H9 (cell line): ENCODE measurements at regions not wholly inside any gene's neighbourhood (a gene's known extent, or its start where the extent isn't known, plus 50 kb on each side); places are given as distances from the start of the nearest gene placed in this dataset.

Experiments used
- DNase-seq: peaks from one replicate; pipeline ENCODE4 v3.0.0-alpha.2; 2017
- H2AFZ ChIP-seq: one replicate; pipeline ENCODE4 v1.6.1; 2013; ENCODE audit warnings: mild to moderate bottlenecking, low read length, control low read depth, moderate library complexity
- H2AK5ac ChIP-seq: 2 replicates; pipeline ENCODE4 v1.6.1; 2013; ENCODE audit warnings: low read length, control low read depth, mixed read lengths; ENCODE audit not compliant: insufficient read length
- H2BK120ac ChIP-seq: one replicate; pipeline ENCODE4 v1.6.1; 2013; ENCODE audit warnings: low read depth, mild to moderate bottlenecking, low read length, control low read depth, inconsistent platforms; ENCODE audit not compliant: poor library complexity, severe bottlenecking
- H2BK12ac ChIP-seq: 2 replicates; pipeline ENCODE4 v1.6.1; 2013; ENCODE audit warnings: low read length, control low read depth, mixed read lengths, low read depth; ENCODE audit not compliant: insufficient read length
- H2BK15ac ChIP-seq: 2 replicates; pipeline ENCODE4 v1.6.1; 2013; ENCODE audit warnings: low read depth, low read length, control low read depth
- H2BK20ac ChIP-seq: one replicate; pipeline ENCODE4 v1.6.1; 2013; ENCODE audit warnings: low read depth, mild to moderate bottlenecking, low read length, control low read depth, inconsistent platforms; ENCODE audit not compliant: poor library complexity, severe bottlenecking
- H2BK5ac ChIP-seq: 2 replicates; pipeline ENCODE4 v1.6.1; 2013; ENCODE audit warnings: low read length, control low read depth, mixed read lengths; ENCODE audit not compliant: insufficient read length
- H3K14ac ChIP-seq: 2 replicates; pipeline ENCODE4 v1.6.1; 2013; ENCODE audit warnings: low read length, control low read depth; ENCODE audit not compliant: insufficient read depth
- H3K18ac ChIP-seq: 2 replicates; pipeline ENCODE4 v1.6.1; 2013; ENCODE audit warnings: low read depth, mild to moderate bottlenecking, mixed read lengths, low read length, control low read depth; ENCODE audit not compliant: insufficient read length
- H3K23ac ChIP-seq: 2 replicates; pipeline ENCODE4 v1.6.1; 2013; ENCODE audit warnings: low read length, control low read depth, mixed read lengths, low read depth; ENCODE audit not compliant: insufficient read length
- H3K23me2 ChIP-seq: 2 replicates; pipeline ENCODE4 v1.6.1; 2013; ENCODE audit warnings: low read depth, mild to moderate bottlenecking, mixed read lengths, low read length, control low read depth; ENCODE audit not compliant: insufficient read length, poor library complexity, severe bottlenecking
- H3K27ac ChIP-seq: 2 replicates; pipeline ENCODE4 v1.5.1; 2013; ENCODE audit warnings: low read length, control low read depth, mixed read lengths, low read depth; ENCODE audit not compliant: insufficient read length
- H3K27me3 ChIP-seq: 2 replicates; pipeline ENCODE4 v1.6.1; 2013; ENCODE audit warnings: low read length, control low read depth, inconsistent platforms; ENCODE audit not compliant: insufficient read depth
- H3K4ac ChIP-seq: 2 replicates; pipeline ENCODE4 v1.6.1; 2013; ENCODE audit warnings: low read depth, mild to moderate bottlenecking, control low read depth, inconsistent platforms, low read length, moderate library complexity
- H3K4me1 ChIP-seq: 2 replicates; pipeline ENCODE4 v1.6.1; 2013; ENCODE audit warnings: low read length, control low read depth, inconsistent platforms; ENCODE audit not compliant: insufficient read depth
- H3K4me2 ChIP-seq: 2 replicates; pipeline ENCODE4 v1.6.1; 2013; ENCODE audit warnings: low read length, control low read depth, mixed read lengths; ENCODE audit not compliant: insufficient read length, insufficient read depth
- H3K56ac ChIP-seq: 2 replicates; pipeline ENCODE4 v1.6.1; 2013; ENCODE audit warnings: low read depth, mild to moderate bottlenecking, mixed read lengths, low read length, control low read depth; ENCODE audit not compliant: insufficient read length
- H3K79me1 ChIP-seq: 2 replicates; pipeline ENCODE4 v1.6.1; 2013; ENCODE audit warnings: low read depth, mild to moderate bottlenecking, moderate library complexity, low read length, control low read depth, inconsistent platforms; ENCODE audit not compliant: insufficient read depth, poor library complexity, severe bottlenecking
- H3K79me2 ChIP-seq: 2 replicates; pipeline ENCODE4 v1.6.1; 2013; ENCODE audit warnings: low read length, control low read depth, inconsistent platforms; ENCODE audit not compliant: insufficient read depth
- H3K9ac ChIP-seq: 2 replicates; pipeline ENCODE4 v1.6.1; 2013; ENCODE audit warnings: low read length, control low read depth, mixed read lengths; ENCODE audit not compliant: insufficient read length; ENCODE audit errors: extremely low read depth
- H3K9me3 ChIP-seq: one replicate; pipeline ENCODE4 v1.6.1; 2013; ENCODE audit warnings: low read depth, low read length, inconsistent platforms; ENCODE audit not compliant: control insufficient read depth
- H3T11ph ChIP-seq: one replicate; pipeline ENCODE4 v1.6.1; 2013; ENCODE audit warnings: mild to moderate bottlenecking, low read length, control low read depth, inconsistent platforms
- H4K20me1 ChIP-seq: one replicate; pipeline ENCODE4 v1.6.1; 2013; ENCODE audit not compliant: control insufficient read depth, insufficient read length, insufficient read depth
- H4K5ac ChIP-seq: 2 replicates; pipeline ENCODE4 v1.6.1; 2013; ENCODE audit warnings: low read depth, mild to moderate bottlenecking, mixed read lengths, low read length, control low read depth; ENCODE audit not compliant: insufficient read length
- H4K8ac ChIP-seq: replicated peaks from 2 replicates; pipeline ENCODE4 v1.6.1; 2013; ENCODE audit warnings: low read length, control low read depth, mixed read lengths, low read depth; ENCODE audit not compliant: insufficient read length
- H4K91ac ChIP-seq: 2 replicates; pipeline ENCODE4 v1.6.1; 2013; ENCODE audit warnings: low read depth, mild to moderate bottlenecking, moderate library complexity, mixed read lengths, low read length, control low read depth; ENCODE audit not compliant: insufficient read length
- H3K27ac Mint-ChIP-seq, 3 experiments: 2 replicates in 2 of 3; 3 replicates in 1 of 3; pipeline ENCODE4 v1.8.0; 2020 to 2021; ENCODE audit warnings: mixed read lengths in 3 of 3, mild to moderate bottlenecking in 1 of 3, moderate library complexity in 1 of 3
- H3K27me3 Mint-ChIP-seq: 2 replicates; pipeline ENCODE4 v1.8.0; 2021; ENCODE audit warnings: low read depth, mild to moderate bottlenecking, moderate library complexity, mixed read lengths
- H3K36me3 Mint-ChIP-seq, 3 experiments: 2 replicates in 2 of 3; 3 replicates in 1 of 3; pipeline ENCODE4 v1.8.0; 2020 to 2021; ENCODE audit warnings: low read depth in 3 of 3, mixed read lengths in 3 of 3; ENCODE audit not compliant: insufficient read depth in 1 of 3
- H3K4me1 Mint-ChIP-seq, 2 experiments: 2 replicates each; pipeline ENCODE4 v1.8.0; 2020; ENCODE audit warnings: mixed read lengths in 2 of 2
- H3K4me3 Mint-ChIP-seq, 2 experiments: 2 replicates in 1 of 2; 3 replicates in 1 of 2; pipeline ENCODE4 v1.8.0; 2020 to 2021; ENCODE audit warnings: mild to moderate bottlenecking in 2 of 2, mixed read lengths in 2 of 2, moderate library complexity in 1 of 2
- H3K9me3 Mint-ChIP-seq, 2 experiments: 2 replicates in 1 of 2; 3 replicates in 1 of 2; pipeline ENCODE4 v1.8.0; 2020; ENCODE audit warnings: mild to moderate bottlenecking in 2 of 2, mixed read lengths in 2 of 2, moderate library complexity in 1 of 2
- WGBS: extraction: QIAGEN DNeasy Blood & Tissue Kit; methylation state at CpG from one replicate; pipeline ENCODE4 v1.1.7; 2013; ENCODE audit warnings: missing lambda C conversion rate, low lambda C conversion rate, mixed read lengths; ENCODE audit not compliant: insufficient read length; ENCODE audit errors: extremely low coverage; 5-methylcytosine and 5-hydroxymethylcytosine counted together
- TF ChIP-seq, protein P1 (sequence below): fragments of 200-600 bp; sonication (generic); conservative IDR thresholded peaks from 3 replicates; pipeline ENCODE4 v1.8.0; 2021; ENCODE audit warnings: antibody characterized with exemption, mild to moderate bottlenecking

DNA sequence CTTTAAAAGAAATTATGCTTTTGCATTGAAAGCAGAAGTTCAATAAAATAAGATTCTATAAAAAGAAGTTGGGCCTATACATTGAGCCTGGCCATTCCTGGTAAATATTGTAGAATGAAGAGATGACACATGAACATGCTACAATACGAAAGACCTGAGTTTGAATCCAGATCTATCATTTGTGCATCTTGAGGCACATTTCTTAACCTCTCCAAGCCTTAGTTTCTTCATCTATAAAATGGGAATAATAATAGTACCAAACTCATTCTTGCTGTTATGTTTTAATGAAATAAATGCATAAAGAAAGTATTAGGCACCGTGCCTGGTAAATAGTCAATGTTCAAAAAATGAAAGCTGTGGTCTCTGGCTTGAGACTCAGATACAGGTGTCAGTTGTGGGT lies 76.9 kb upstream of the PHACTR2 start:
- Histone ChIP-seq H3K9ac (no peak overlapping the region), H2BK20ac (no peak overlapping the region), H3K9me3 (no peaks in the 10 kb centered on the region), H4K91ac (no peak overlapping the region), H3K23ac (no peak overlapping the region), H3K56ac (no peak overlapping the region), H2BK15ac (no peak overlapping the region), H2AFZ (no peak overlapping the region), H3K4ac (no peak overlapping the region), H3K27ac (no peak overlapping the region), H3K18ac (no peak overlapping the region), H2BK120ac (no peak overlapping the region), H2BK12ac (no peak overlapping the region), H4K20me1 (no peaks in the 10 kb centered on the region), H2AK5ac (no peak overlapping the region), H3K27me3 (no peaks in the 10 kb centered on the region), H3T11ph (no peak overlapping the region), H3K4me2 (no peak overlapping the region), H3K79me2 (no peaks in the 10 kb centered on the region), H3K4me1 (0 out of 2 replicates have a peak, but pooled peaks cover 3% of the 10 kb centered on the region), H3K23me2 (no peaks in the 10 kb centered on the region), H3K14ac (no peak overlapping the region), H2BK5ac (no peak overlapping the region), H4K5ac (no peak overlapping the region), H4K8ac (no peak overlapping the region), H3K79me1 (no peaks in the 10 kb centered on the region)
- H3K4me1 Mint-ChIP-seq = peaks cover 10 to 12% of the 10 kb centered on the region in 2 experiments
- no peaks in the 10 kb centered on the region; the same call in 1 of the 2 replicates for H3K27me3 Mint-ChIP-seq
- no peaks in the 10 kb centered on the region for H3K36me3 Mint-ChIP-seq
- no peak overlapping the region for H3K27ac Mint-ChIP-seq
- no CpG with 5 or more reads among the region's 2 CpGs for WGBS
- no peak for DNase-seq
- TF ChIP-seq, protein P1, sequence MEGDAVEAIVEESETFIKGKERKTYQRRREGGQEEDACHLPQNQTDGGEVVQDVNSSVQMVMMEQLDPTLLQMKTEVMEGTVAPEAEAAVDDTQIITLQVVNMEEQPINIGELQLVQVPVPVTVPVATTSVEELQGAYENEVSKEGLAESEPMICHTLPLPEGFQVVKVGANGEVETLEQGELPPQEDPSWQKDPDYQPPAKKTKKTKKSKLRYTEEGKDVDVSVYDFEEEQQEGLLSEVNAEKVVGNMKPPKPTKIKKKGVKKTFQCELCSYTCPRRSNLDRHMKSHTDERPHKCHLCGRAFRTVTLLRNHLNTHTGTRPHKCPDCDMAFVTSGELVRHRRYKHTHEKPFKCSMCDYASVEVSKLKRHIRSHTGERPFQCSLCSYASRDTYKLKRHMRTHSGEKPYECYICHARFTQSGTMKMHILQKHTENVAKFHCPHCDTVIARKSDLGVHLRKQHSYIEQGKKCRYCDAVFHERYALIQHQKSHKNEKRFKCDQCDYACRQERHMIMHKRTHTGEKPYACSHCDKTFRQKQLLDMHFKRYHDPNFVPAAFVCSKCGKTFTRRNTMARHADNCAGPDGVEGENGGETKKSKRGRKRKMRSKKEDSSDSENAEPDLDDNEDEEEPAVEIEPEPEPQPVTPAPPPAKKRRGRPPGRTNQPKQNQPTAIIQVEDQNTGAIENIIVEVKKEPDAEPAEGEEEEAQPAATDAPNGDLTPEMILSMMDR = no peak
- no peak overlapping the region for H3K4me3 Mint-ChIP-seq
- H3K9me3 Mint-ChIP-seq = no peaks in the 10 kb centered on the region
